Activated CD4-positive, alpha-beta T cell treated with anti-CD3 and anti-CD28 coated beads for 36 hours (primary cell): ENCODE measurements at regions not wholly inside any gene's neighbourhood (a gene's known extent, or its start where the extent isn't known, plus 50 kb on each side); places are given as distances from the start of the nearest gene placed in this dataset.
"Not testable (repeated sequence)": the region's sequence is repeated elsewhere in the genome, so short reads cannot be mapped to it uniquely, and the experiment has no call there.

Source experiments
- ATAC-seq: fragments of 200-7000 bp; cut with Tn5 transposase; one replicate; pipeline ENCODE4 v1.10.0; 2021; ENCODE audit warnings: mild to moderate bottlenecking, moderate library complexity
- CTCF ChIA-PET: fragments of 350-600 bp; sonication (Branson Sonifier 250); formaldehyde crosslinking; loops from one replicate; lab custom pipeline; 2021; ENCODE audit warnings: antibody characterized with exemption; lab: Charles Lee
- POLR2A ChIA-PET: fragments of 350-600 bp; sonication (Branson Sonifier 250); formaldehyde crosslinking; loops from one replicate; lab custom pipeline; 2021; ENCODE audit warnings: antibody characterized with exemption, inconsistent platforms; lab: Charles Lee
- DNase-seq: peaks from one replicate; pipeline ENCODE4 v3.0.0-alpha.2; 2020
- H3K27ac Mint-ChIP-seq: one replicate; pipeline ENCODE4 v1.8.0; 2021; ENCODE audit warnings: mixed read lengths
- H3K27me3 Mint-ChIP-seq: one replicate; pipeline ENCODE4 v1.8.0; 2021; ENCODE audit warnings: mixed read lengths
- H3K36me3 Mint-ChIP-seq: one replicate; pipeline ENCODE4 v1.8.0; 2021; ENCODE audit warnings: low read depth, mixed read lengths
- H3K4me1 Mint-ChIP-seq: one replicate; pipeline ENCODE4 v1.8.0; 2021; ENCODE audit warnings: mixed read lengths
- H3K4me3 Mint-ChIP-seq: one replicate; pipeline ENCODE4 v1.8.0; 2021; ENCODE audit warnings: mild to moderate bottlenecking, moderate library complexity, mixed read lengths
- H3K9me3 Mint-ChIP-seq: one replicate; pipeline ENCODE4 v1.8.0; 2021; ENCODE audit warnings: low read depth, mixed read lengths
- intact Hi-C, 2 experiments: fragments of 100-400 bp; cut with DNase I in 1 of 2; cut with micrococcal nuclease in 1 of 2; formaldehyde crosslinking; loops; one replicate each; pipeline versions ENCODE4 v1.14.2 to v1.15.1; 2022 to 2024; cut with DNase I, micrococcal nuclease

GRCh38 chr1:232164078-232164963 is 465.6 kb downstream of the SIPA1L2 start:
- H3K9me3 Mint-ChIP-seq = no peaks in the 10 kb centered on the region
- no peaks in the 10 kb centered on the region for H3K27me3 Mint-ChIP-seq
- intact Hi-C loops = no loop called here
- H3K4me1 Mint-ChIP-seq = no peaks in the 10 kb centered on the region
- H3K36me3 Mint-ChIP-seq = no peaks in the 10 kb centered on the region
- no peak for DNase-seq
- ChIA-PET CTCF (interaction anchor here (1.0 kb wide), 1 partner anchor 12 kb away, joined by 3 read pairs; no protein-coding TSS in a partner anchor), POLR2A (no interaction called here)
- H3K27ac Mint-ChIP-seq = no peak overlapping the region
- no peak overlapping the region for H3K4me3 Mint-ChIP-seq
- no peak for ATAC-seq

GRCh38 chr1:232163533-232163932 is 466.4 kb downstream of the SIPA1L2 start:
- no peak for ATAC-seq
- no peaks in the 10 kb centered on the region for H3K27me3 Mint-ChIP-seq
- no peak for DNase-seq
- H3K27ac Mint-ChIP-seq = no peak overlapping the region
- POLR2A ChIA-PET = no interaction called here
- H3K4me3 Mint-ChIP-seq = no peak overlapping the region
- H3K9me3 Mint-ChIP-seq = peaks cover 1% of the 10 kb centered on the region
- CTCF ChIA-PET = no interaction called here
- intact Hi-C loops = no loop called here
- no peaks in the 10 kb centered on the region for H3K36me3 Mint-ChIP-seq
- H3K4me1 Mint-ChIP-seq = no peaks in the 10 kb centered on the region

GRCh38 chr1:232162001-232162400 is 467.9 kb downstream of the SIPA1L2 start:
- intact Hi-C loops = no loop called here
- no peak for DNase-seq
- H3K27ac Mint-ChIP-seq = no peak overlapping the region
- no peaks in the 10 kb centered on the region for H3K4me1 Mint-ChIP-seq
- ChIA-PET CTCF (no interaction called here), POLR2A (interaction anchor here (0.7 kb wide), 1 partner anchor 269 kb away, joined by 4 read pairs; no protein-coding TSS in a partner anchor)
- ATAC-seq = no peak
- no peaks in the 10 kb centered on the region for H3K27me3 Mint-ChIP-seq
- no peak overlapping the region for H3K4me3 Mint-ChIP-seq
- peaks cover 5% of the 10 kb centered on the region for H3K9me3 Mint-ChIP-seq
- no peaks in the 10 kb centered on the region for H3K36me3 Mint-ChIP-seq

GRCh38 chr1:232158558-232158957 is 471.4 kb downstream of the SIPA1L2 start:
- H3K27ac Mint-ChIP-seq, H3K27me3 Mint-ChIP-seq, DNase-seq, H3K9me3 Mint-ChIP-seq, ATAC-seq, H3K4me3 Mint-ChIP-seq, POLR2A ChIA-PET, H3K4me1 Mint-ChIP-seq, intact Hi-C loops, H3K36me3 Mint-ChIP-seq: not testable (repeated sequence)
- CTCF ChIA-PET = interaction anchor here (0.7 kb wide), 1 partner anchor 13 kb away, joined by 3 read pairs; no protein-coding TSS in a partner anchor

- POLR2A ChIA-PET, H3K27ac Mint-ChIP-seq, CTCF ChIA-PET, H3K27me3 Mint-ChIP-seq, DNase-seq, H3K9me3 Mint-ChIP-seq, ATAC-seq, intact Hi-C loops, H3K36me3 Mint-ChIP-seq, H3K4me3 Mint-ChIP-seq, H3K4me1 Mint-ChIP-seq: not testable (repeated sequence)
These were observed 473.9 kb downstream of the SIPA1L2 start for GRCh38 chr1:232156070-232156469.

- ChIA-PET POLR2A (no interaction called here), CTCF (no interaction called here)
- no peak overlapping the region for H3K27ac Mint-ChIP-seq
These were observed 476.3 kb downstream of the SIPA1L2 start for GRCh38 chr1:232153652-232154051.

GRCh38 chr1:232150770-232151548 is 479.0 kb downstream of the SIPA1L2 start:
- intact Hi-C loops = no loop called here
- no peak overlapping the region for H3K4me3 Mint-ChIP-seq
- H3K9me3 Mint-ChIP-seq = no peaks in the 10 kb centered on the region
- ChIA-PET POLR2A (no interaction called here), CTCF (interaction anchor here (0.6 kb wide), 1 partner anchor 184 kb away, joined by 4 read pairs; no protein-coding TSS in a partner anchor)
- ATAC-seq (no peak), DNase-seq (no peak)
- H3K4me1 Mint-ChIP-seq = no peaks in the 10 kb centered on the region
- H3K36me3 Mint-ChIP-seq = no peaks in the 10 kb centered on the region
- H3K27me3 Mint-ChIP-seq = peaks cover 7% of the 10 kb centered on the region
- H3K27ac Mint-ChIP-seq = no peak overlapping the region

More at GRCh38 chr1:232153652-232154051, 476.3 kb downstream of the SIPA1L2 start:
- intact Hi-C loops = no loop called here
- no peaks in the 10 kb centered on the region for H3K36me3 Mint-ChIP-seq
- peaks cover 5% of the 10 kb centered on the region for H3K9me3 Mint-ChIP-seq
- H3K4me3 Mint-ChIP-seq = no peak overlapping the region
- ATAC-seq (no peak), DNase-seq (no peak)
- peaks cover 5% of the 10 kb centered on the region for H3K27me3 Mint-ChIP-seq
- no peaks in the 10 kb centered on the region for H3K4me1 Mint-ChIP-seq

GRCh38 chr1:232149287-232150201 is 480.4 kb downstream of the SIPA1L2 start:
- ATAC-seq (no peak), DNase-seq (no peak)
- POLR2A ChIA-PET = no interaction called here
- H3K4me3 Mint-ChIP-seq = no peak overlapping the region
- H3K4me1 Mint-ChIP-seq = no peaks in the 10 kb centered on the region
- peaks cover 7% of the 10 kb centered on the region for H3K27me3 Mint-ChIP-seq
- intact Hi-C loops = no loop called here
- CTCF ChIA-PET = interaction anchor here (0.7 kb wide), 1 partner anchor 64 kb away, joined by 5 read pairs; no protein-coding TSS in a partner anchor
- H3K36me3 Mint-ChIP-seq = no peaks in the 10 kb centered on the region
- no peaks in the 10 kb centered on the region for H3K9me3 Mint-ChIP-seq
- no peak overlapping the region for H3K27ac Mint-ChIP-seq

GRCh38 chr1:232147215-232147614 is 482.7 kb downstream of the SIPA1L2 start:
- CTCF ChIA-PET = no interaction called here
- no peak for DNase-seq

GRCh38 chr1:232146514-232146913 is 483.4 kb downstream of the SIPA1L2 start:
- CTCF ChIA-PET = no interaction called here
- Mint-ChIP-seq H3K4me3 (no peak overlapping the region), H3K9me3 (no peaks in the 10 kb centered on the region), H3K27me3 (peaks cover 6% of the 10 kb centered on the region), H3K36me3 (no peaks in the 10 kb centered on the region), H3K4me1 (no peaks in the 10 kb centered on the region), H3K27ac (no peak overlapping the region)
- POLR2A ChIA-PET = no interaction called here
- intact Hi-C loops = no loop called here
- DNase-seq = no peak
- no peak for ATAC-seq

More at GRCh38 chr1:232147215-232147614, 482.7 kb downstream of the SIPA1L2 start:
- Mint-ChIP-seq H3K27ac (no peak overlapping the region), H3K9me3 (no peaks in the 10 kb centered on the region), H3K27me3 (peaks cover 7% of the 10 kb centered on the region), H3K4me3 (no peak overlapping the region), H3K4me1 (no peaks in the 10 kb centered on the region), H3K36me3 (no peaks in the 10 kb centered on the region)
- POLR2A ChIA-PET = no interaction called here
- no peak for ATAC-seq
- intact Hi-C loops = no loop called here

GRCh38 chr1:232145768-232146167 is 484.2 kb downstream of the SIPA1L2 start:
- POLR2A ChIA-PET = no interaction called here
- DNase-seq (no peak), ATAC-seq (no peak)
- CTCF ChIA-PET = no interaction called here
- H3K27me3 Mint-ChIP-seq = peaks cover 3% of the 10 kb centered on the region
- no peaks in the 10 kb centered on the region for H3K36me3 Mint-ChIP-seq
- H3K4me1 Mint-ChIP-seq = no peaks in the 10 kb centered on the region
- H3K27ac Mint-ChIP-seq = no peak overlapping the region
- intact Hi-C loops = no loop called here
- H3K9me3 Mint-ChIP-seq = peaks cover 1% of the 10 kb centered on the region
- no peak overlapping the region for H3K4me3 Mint-ChIP-seq
